Mesenchymal stem cell (in vitro differentiated cells and primary cell): ENCODE measurements at regions not wholly inside any gene's neighbourhood (a gene's known extent, or its start where the extent isn't known, plus 50 kb on each side); places are given as distances from the start of the nearest gene placed in this dataset.
"Not testable (repeated sequence)": the region's sequence is repeated elsewhere in the genome, so short reads cannot be mapped to it uniquely, and the experiment has no call there.

Experiments used
- DNase-seq: peaks from one replicate; pipeline ENCODE4 v3.0.0-alpha.2; 2013
- H2AFZ ChIP-seq: one replicate; pipeline ENCODE4 v1.6.1; 2013; ENCODE audit warnings: low read depth, mild to moderate bottlenecking, control low read depth, inconsistent platforms, low read length, moderate library complexity
- H2AK5ac ChIP-seq: 2 replicates; pipeline ENCODE4 v1.6.1; 2013; ENCODE audit warnings: low read length, moderate library complexity, mild to moderate bottlenecking, inconsistent platforms; ENCODE audit not compliant: severe bottlenecking
- H2BK120ac ChIP-seq: one replicate; pipeline ENCODE4 v1.6.1; 2013; ENCODE audit warnings: low read depth, mild to moderate bottlenecking, inconsistent platforms, low read length, moderate library complexity
- H2BK12ac ChIP-seq, 2 experiments: one replicate each; pipeline ENCODE4 v1.6.1; 2013; ENCODE audit warnings: inconsistent platforms in 2 of 2, low read length in 2 of 2, mild to moderate bottlenecking in 2 of 2, moderate library complexity in 2 of 2, control low read depth in 1 of 2
- H2BK15ac ChIP-seq: one replicate; pipeline ENCODE4 v1.6.1; 2013; ENCODE audit warnings: mild to moderate bottlenecking, low read depth, inconsistent platforms; ENCODE audit not compliant: poor library complexity, severe bottlenecking
- H2BK5ac ChIP-seq: 2 replicates; pipeline ENCODE4 v1.6.1; 2013; ENCODE audit warnings: low read depth, mild to moderate bottlenecking, low read length, control low read depth, inconsistent platforms; ENCODE audit not compliant: poor library complexity, severe bottlenecking
- H3K14ac ChIP-seq, 2 experiments: one replicate each; pipeline ENCODE4 v1.6.1; 2013; ENCODE audit warnings: inconsistent platforms in 2 of 2, low read length in 2 of 2, control low read depth in 1 of 2, mild to moderate bottlenecking in 1 of 2, moderate library complexity in 1 of 2
- H3K18ac ChIP-seq, 2 experiments: one replicate each; pipeline ENCODE4 v1.6.1; 2013; ENCODE audit warnings: inconsistent platforms in 2 of 2, low read length in 2 of 2, control low read depth in 1 of 2, low read depth in 1 of 2, mild to moderate bottlenecking in 1 of 2
- H3K23ac ChIP-seq, 2 experiments: one replicate each; pipeline ENCODE4 v1.6.1; 2013; ENCODE audit warnings: inconsistent platforms in 2 of 2, low read length in 2 of 2, mild to moderate bottlenecking in 2 of 2, moderate library complexity in 2 of 2, control low read depth in 1 of 2
- H3K27ac ChIP-seq: 2 replicates; pipeline ENCODE4 v1.5.1; 2013; ENCODE audit warnings: mild to moderate bottlenecking, moderate library complexity, low read length, control low read depth, inconsistent platforms; ENCODE audit not compliant: poor library complexity, severe bottlenecking
- H3K27me3 ChIP-seq, 2 experiments: 2 replicates each; pipeline versions ENCODE4 v1.6.1 to v1.7.0; 2013; ENCODE audit warnings: low read length in 2 of 2, mild to moderate bottlenecking in 2 of 2, moderate library complexity in 2 of 2, control low read depth in 1 of 2, inconsistent platforms in 1 of 2; ENCODE audit not compliant: control insufficient read depth in 1 of 2, insufficient read depth in 1 of 2
- H3K36me3 ChIP-seq, 2 experiments: 2 replicates each; pipeline versions ENCODE4 v1.6.1 to v1.7.0; 2013; ENCODE audit warnings: low read length in 2 of 2, control low read depth in 1 of 2, inconsistent platforms in 1 of 2, low read depth in 1 of 2, mild to moderate bottlenecking in 1 of 2; ENCODE audit not compliant: insufficient read depth in 2 of 2, control insufficient read depth in 1 of 2
- H3K4ac ChIP-seq, 2 experiments: one replicate each; pipeline ENCODE4 v1.6.1; 2013; ENCODE audit warnings: inconsistent platforms in 2 of 2, low read length in 2 of 2, mild to moderate bottlenecking in 2 of 2, moderate library complexity in 2 of 2, control low read depth in 1 of 2, low read depth in 1 of 2
- H3K4me1 ChIP-seq: 2 replicates; pipeline ENCODE4 v1.6.1; 2013; ENCODE audit warnings: low read depth, low read length, control low read depth; ENCODE audit not compliant: control insufficient read depth, insufficient read depth
- H3K4me2 ChIP-seq: 2 replicates; pipeline ENCODE4 v1.6.1; 2013; ENCODE audit warnings: low read length, mild to moderate bottlenecking, inconsistent platforms; ENCODE audit not compliant: poor library complexity, severe bottlenecking
- H3K4me3 ChIP-seq, 2 experiments: 2 replicates each; pipeline versions ENCODE4 v1.5.1 to v1.7.0; 2013; ENCODE audit warnings: low read length in 2 of 2, mild to moderate bottlenecking in 2 of 2, control low read depth in 1 of 2, low read depth in 1 of 2; ENCODE audit not compliant: insufficient read depth in 1 of 2
- H3K79me1 ChIP-seq: replicated peaks from 2 replicates; pipeline ENCODE4 v1.6.1; 2013; ENCODE audit warnings: mild to moderate bottlenecking, control low read depth, low read length, inconsistent platforms; ENCODE audit not compliant: poor library complexity, severe bottlenecking
- H3K9ac ChIP-seq: 2 replicates; pipeline ENCODE4 v1.7.0; 2013; ENCODE audit warnings: mild to moderate bottlenecking, low read length, moderate library complexity
- H3K9me3 ChIP-seq: 2 replicates; pipeline ENCODE4 v1.7.0; 2013; ENCODE audit warnings: mild to moderate bottlenecking, low read length; ENCODE audit not compliant: control insufficient read depth
- H4K8ac ChIP-seq: one replicate; pipeline ENCODE4 v1.6.1; 2013; ENCODE audit warnings: inconsistent platforms, mild to moderate bottlenecking, low read length, moderate library complexity
- H4K91ac ChIP-seq: one replicate; pipeline ENCODE4 v1.6.1; 2013; ENCODE audit warnings: mild to moderate bottlenecking, low read length, inconsistent platforms
- WGBS: methylation state at CpG from one replicate; pipeline ENCODE4 v1.1.7; 2013; ENCODE audit warnings: mixed read lengths; 5-methylcytosine and 5-hydroxymethylcytosine counted together

DNA sequence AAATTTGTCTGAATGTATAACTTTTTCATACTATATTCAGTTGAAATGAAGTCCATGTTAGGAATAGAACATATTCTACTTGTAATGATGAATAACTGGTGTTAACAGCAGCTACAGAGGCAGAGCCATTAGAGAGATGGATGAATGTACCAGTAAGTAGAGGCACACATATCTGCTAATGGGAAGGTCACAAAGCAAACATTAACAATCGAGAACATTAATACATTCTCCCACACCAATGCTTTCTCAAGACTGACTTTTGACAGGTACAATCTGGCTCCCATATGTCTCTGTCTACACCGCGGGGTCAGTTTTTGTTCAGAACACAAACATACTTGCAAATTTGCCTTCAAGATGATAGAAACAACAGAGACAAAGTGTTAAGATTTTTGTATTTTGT, 776.0 kb upstream of the MANEA start:
- Histone ChIP-seq H3K9ac (no peak overlapping the region), H4K8ac (no peak overlapping the region), H3K4ac (no peak overlapping the region), H3K79me1 (no peaks in the 10 kb centered on the region), H2BK12ac (no peak overlapping the region), H3K36me3 (no peaks in the 10 kb centered on the region), H3K9me3 (peaks cover 2% of the 10 kb centered on the region), H3K18ac (no peak overlapping the region), H2BK120ac (no peak overlapping the region), H3K4me1 (no peaks in the 10 kb centered on the region), H3K27ac (no peak overlapping the region), H2BK5ac (no peak overlapping the region), H3K14ac (no peak overlapping the region), H4K91ac (no peak overlapping the region), H2BK15ac (no peak overlapping the region), H2AFZ (no peak overlapping the region), H3K23ac (no peak overlapping the region), H3K27me3 (no peaks in the 10 kb centered on the region), H2AK5ac (no peak overlapping the region), H3K4me2 (no peak overlapping the region), H3K4me3 (no peak overlapping the region)
- 81% methylated on average over 3 of the region's 3 CpGs for WGBS
- no peak for DNase-seq

DNA sequence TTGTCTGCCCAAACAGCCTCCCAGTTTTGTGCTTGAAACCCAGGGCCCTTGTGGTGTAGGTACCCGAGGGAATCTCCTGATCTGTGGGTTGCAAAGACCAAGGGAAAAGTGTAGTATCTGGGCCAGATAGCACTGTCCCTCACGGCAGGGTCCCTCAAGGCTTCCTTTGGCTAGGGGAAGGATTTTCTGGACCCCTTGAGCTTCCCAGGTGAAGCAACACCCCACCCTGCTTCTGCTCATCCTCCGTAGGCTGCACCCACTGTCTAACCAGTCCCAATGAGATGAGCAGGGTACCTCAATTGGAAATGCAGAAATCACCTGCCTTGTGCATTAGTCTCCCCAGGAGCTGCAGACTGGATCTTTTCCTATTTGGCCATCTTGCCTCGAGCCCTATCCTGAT, 791.8 kb upstream of the MANEA start:
- no peak overlapping the region for H3K23ac ChIP-seq
- H2BK120ac ChIP-seq: no peak overlapping the region
- H3K9me3 ChIP-seq: no peaks in the 10 kb centered on the region
- H2BK12ac ChIP-seq: no peak overlapping the region
- H4K8ac ChIP-seq: no peak overlapping the region
- H3K4ac ChIP-seq: no peak overlapping the region
- H2AK5ac ChIP-seq: no peak overlapping the region
- no peak overlapping the region for H3K4me2 ChIP-seq
- no peaks in the 10 kb centered on the region for H3K27me3 ChIP-seq
- H3K4me3 ChIP-seq: no peak overlapping the region
- H3K9ac ChIP-seq: no peak overlapping the region
- no peak for DNase-seq
- no peaks in the 10 kb centered on the region for H3K4me1 ChIP-seq
- H3K79me1 ChIP-seq: no peaks in the 10 kb centered on the region
- H3K18ac ChIP-seq: no peak overlapping the region
- H3K27ac ChIP-seq: no peak overlapping the region
- H2AFZ ChIP-seq: no peak overlapping the region
- H2BK5ac ChIP-seq: no peak overlapping the region
- 87% methylated on average over 3 of the region's 4 CpGs for WGBS
- no peak overlapping the region for H2BK15ac ChIP-seq
- no peak overlapping the region for H4K91ac ChIP-seq
- H3K36me3 ChIP-seq: no peaks in the 10 kb centered on the region
- no peak overlapping the region for H3K14ac ChIP-seq

DNA sequence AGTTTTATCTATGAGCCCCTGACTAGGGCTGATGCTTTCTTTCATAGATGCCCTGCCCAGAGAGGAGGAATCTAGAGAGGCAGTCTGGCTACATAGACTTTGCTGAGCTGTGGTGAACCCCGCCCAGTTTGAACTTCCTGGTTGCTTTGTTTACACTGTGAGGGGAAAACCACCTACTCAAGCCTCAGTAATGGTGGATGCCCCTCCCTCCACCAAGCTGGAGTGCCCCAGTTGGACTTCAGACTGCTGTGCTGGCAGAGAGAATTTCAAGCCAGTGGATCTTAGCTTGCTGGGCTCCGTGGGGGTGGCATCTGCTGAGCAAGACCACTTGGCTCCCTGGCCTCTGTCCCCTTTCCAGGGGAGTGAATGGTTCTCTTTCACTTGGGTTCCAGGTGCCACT, 792.3 kb upstream of the MANEA start:
- H2BK120ac ChIP-seq, H4K91ac ChIP-seq, H3K4ac ChIP-seq, H3K14ac ChIP-seq, H2BK5ac ChIP-seq, H2AK5ac ChIP-seq, H3K4me3 ChIP-seq, H2AFZ ChIP-seq, H3K27me3 ChIP-seq, H3K79me1 ChIP-seq, H3K4me1 ChIP-seq, H3K9ac ChIP-seq, H3K27ac ChIP-seq, H3K23ac ChIP-seq, H3K9me3 ChIP-seq, H3K36me3 ChIP-seq, H4K8ac ChIP-seq, H3K4me2 ChIP-seq, DNase-seq, H2BK15ac ChIP-seq, H3K18ac ChIP-seq, H2BK12ac ChIP-seq: not testable (repeated sequence)
- WGBS: 79% methylated on average over 2 of the region's 2 CpGs

DNA sequence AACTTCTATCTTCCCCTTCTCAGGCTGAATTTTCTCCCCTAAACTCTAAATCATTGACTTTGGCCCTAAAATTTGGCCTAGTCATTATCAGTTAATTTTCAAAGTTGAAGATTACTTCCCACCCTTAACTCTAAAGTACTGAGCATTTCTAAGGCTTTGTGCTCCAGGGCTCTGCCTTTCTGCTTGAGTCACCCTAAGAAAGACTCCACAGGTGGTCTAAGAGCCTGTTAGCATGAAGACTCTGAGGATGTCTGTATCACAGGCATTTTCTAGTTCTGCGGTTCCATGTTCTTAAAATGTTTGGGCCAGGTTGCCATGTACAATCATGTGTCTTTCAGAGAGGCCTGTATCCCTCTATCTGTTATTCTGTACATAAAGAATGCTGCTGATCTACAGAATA, 808.1 kb upstream of the MANEA start:
- no peak overlapping the region for H3K27ac ChIP-seq
- no peaks in the 10 kb centered on the region for H3K79me1 ChIP-seq
- no peak overlapping the region for H3K18ac ChIP-seq
- 71% methylated on average over 1 of the region's 1 CpG for WGBS
- H2AK5ac ChIP-seq: no peak overlapping the region
- H3K23ac ChIP-seq: no peak overlapping the region
- H3K36me3 ChIP-seq: no peaks in the 10 kb centered on the region
- H2BK120ac ChIP-seq: no peak overlapping the region
- no peak overlapping the region for H3K4me2 ChIP-seq
- H3K27me3 ChIP-seq: no peaks in the 10 kb centered on the region
- H3K9me3 ChIP-seq: no peaks in the 10 kb centered on the region
- H3K4ac ChIP-seq: no peak overlapping the region
- no peak overlapping the region for H2BK12ac ChIP-seq
- no peak overlapping the region for H3K14ac ChIP-seq
- no peak overlapping the region for H2AFZ ChIP-seq
- H2BK15ac ChIP-seq: no peak overlapping the region
- H3K4me3 ChIP-seq: no peak overlapping the region
- H3K9ac ChIP-seq: no peak overlapping the region
- no peak overlapping the region for H4K8ac ChIP-seq
- DNase-seq: no peak
- no peak overlapping the region for H4K91ac ChIP-seq
- H3K4me1 ChIP-seq: no peaks in the 10 kb centered on the region
- H2BK5ac ChIP-seq: no peak overlapping the region
